H1 (cell line): ENCODE measurements at regions not wholly inside any gene's neighbourhood (a gene's known extent, or its start where the extent isn't known, plus 50 kb on each side); places are given as distances from the start of the nearest gene placed in this dataset.

ENCODE experiments used
- CEBPB ChIP-seq: IDR thresholded peaks from 2 replicates; pipeline ENCODE4 v1.6.1; 2012; ENCODE audit warnings: low read depth, low read length
- CREB1 ChIP-seq: IDR thresholded peaks from 2 replicates; pipeline ENCODE4 v1.6.1; 2012; ENCODE audit warnings: inconsistent platforms
- EGR1 ChIP-seq: IDR thresholded peaks from 2 replicates; pipeline ENCODE4 v1.6.1; 2011; ENCODE audit warnings: low read depth, low read length, borderline replicate concordance
- EZH2 ChIP-seq: fragments of 200-600 bp; sonication (generic); IDR thresholded peaks from 2 replicates; pipeline ENCODE4 v1.7.1; 2012; ENCODE audit warnings: low read depth, mild to moderate bottlenecking, moderate library complexity, low read length, inconsistent platforms; ENCODE audit not compliant: severe bottlenecking
- HDAC2 ChIP-seq, 2 experiments: fragments of 300-600 bp in 1 of 2; sonication (generic) in 1 of 2; IDR thresholded peaks; 2 replicates each; pipeline ENCODE4 v1.6.1; 2011 to 2012; ENCODE audit warnings: low read depth in 2 of 2, low read length in 2 of 2, mild to moderate bottlenecking in 2 of 2, moderate library complexity in 2 of 2, borderline replicate concordance in 1 of 2, inconsistent platforms in 1 of 2
- POLR2A ChIP-seq, 2 experiments: IDR thresholded peaks; 1 replicate in 1 of 2; 2 replicates in 1 of 2; pipeline ENCODE4 v1.6.1; 2011; ENCODE audit warnings: low read depth in 2 of 2, low read length in 2 of 2, mild to moderate bottlenecking in 2 of 2; ENCODE audit errors: control extremely low read depth in 1 of 2
- POLR2AphosphoS5 ChIP-seq: IDR thresholded peaks from 2 replicates; pipeline ENCODE4 v1.6.1; 2011; ENCODE audit warnings: low read depth, low read length
- SIN3A ChIP-seq, 2 experiments: IDR thresholded peaks in 1 of 2; conservative IDR thresholded peaks in 1 of 2; 2 replicates each; pipeline ENCODE4 v1.6.1; 2011 to 2012; ENCODE audit warnings: low read length in 2 of 2, improper control_type of control experiment in 1 of 2, low read depth in 1 of 2, mild to moderate bottlenecking in 1 of 2
- TEAD4 ChIP-seq: IDR thresholded peaks from 2 replicates; pipeline ENCODE4 v1.6.1; 2012; ENCODE audit warnings: low read depth, low read length, inconsistent platforms, mixed read lengths
- YY1 ChIP-seq: IDR thresholded peaks from 2 replicates; pipeline ENCODE4 v1.6.1; 2011; ENCODE audit warnings: low read depth, mild to moderate bottlenecking, low read length
- ZNF274 ChIP-seq: IDR thresholded peaks from 2 replicates; pipeline ENCODE4 v1.7.0; 2012; ENCODE audit warnings: low read length, borderline replicate concordance; ENCODE audit errors: extremely low read depth
- TF ChIP-seq, protein P1 (sequence below), 3 experiments: IDR thresholded peaks; 1 replicate in 2 of 3; 2 replicates in 1 of 3; pipeline versions ENCODE4 v1.5.1 to v1.6.1; 2011; ENCODE audit warnings: low read length in 3 of 3, mild to moderate bottlenecking in 3 of 3, inconsistent platforms in 2 of 3, low read depth in 1 of 3, moderate library complexity in 1 of 3; ENCODE audit not compliant: insufficient read depth in 1 of 3; ENCODE audit errors: control extremely low read depth in 1 of 3
- TF ChIP-seq, protein P2 (sequence below): IDR thresholded peaks from 2 replicates; pipeline ENCODE4 v1.6.1; 2012; ENCODE audit warnings: inconsistent platforms
- TF ChIP-seq, protein P3 (sequence below): IDR thresholded peaks from 2 replicates; pipeline ENCODE4 v1.6.1; 2012; ENCODE audit warnings: low read length, inconsistent platforms

DNA sequence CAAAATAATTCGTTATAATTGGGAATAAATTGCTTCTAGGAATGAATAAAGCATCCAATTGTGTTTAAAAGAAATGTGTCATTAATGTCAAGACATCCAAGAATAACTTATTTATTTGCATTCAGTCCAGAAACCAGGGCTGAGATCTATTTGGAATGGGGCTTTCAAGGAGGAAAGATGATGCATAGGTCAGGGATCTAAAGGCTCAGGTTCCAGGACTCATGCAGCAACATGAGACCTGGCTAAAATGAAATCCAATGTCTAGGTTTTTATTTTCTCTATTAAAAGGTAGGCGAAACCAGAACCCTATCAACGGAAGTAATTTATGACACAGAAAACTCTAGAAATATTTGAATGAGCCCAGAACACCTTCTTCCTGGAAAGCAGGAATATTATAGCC is 376.8 kb downstream of the SEC16B start:
- TF ChIP-seq, protein P1, sequence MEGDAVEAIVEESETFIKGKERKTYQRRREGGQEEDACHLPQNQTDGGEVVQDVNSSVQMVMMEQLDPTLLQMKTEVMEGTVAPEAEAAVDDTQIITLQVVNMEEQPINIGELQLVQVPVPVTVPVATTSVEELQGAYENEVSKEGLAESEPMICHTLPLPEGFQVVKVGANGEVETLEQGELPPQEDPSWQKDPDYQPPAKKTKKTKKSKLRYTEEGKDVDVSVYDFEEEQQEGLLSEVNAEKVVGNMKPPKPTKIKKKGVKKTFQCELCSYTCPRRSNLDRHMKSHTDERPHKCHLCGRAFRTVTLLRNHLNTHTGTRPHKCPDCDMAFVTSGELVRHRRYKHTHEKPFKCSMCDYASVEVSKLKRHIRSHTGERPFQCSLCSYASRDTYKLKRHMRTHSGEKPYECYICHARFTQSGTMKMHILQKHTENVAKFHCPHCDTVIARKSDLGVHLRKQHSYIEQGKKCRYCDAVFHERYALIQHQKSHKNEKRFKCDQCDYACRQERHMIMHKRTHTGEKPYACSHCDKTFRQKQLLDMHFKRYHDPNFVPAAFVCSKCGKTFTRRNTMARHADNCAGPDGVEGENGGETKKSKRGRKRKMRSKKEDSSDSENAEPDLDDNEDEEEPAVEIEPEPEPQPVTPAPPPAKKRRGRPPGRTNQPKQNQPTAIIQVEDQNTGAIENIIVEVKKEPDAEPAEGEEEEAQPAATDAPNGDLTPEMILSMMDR (IDR thresholded peaks at IDR 0.05; ENCODE audit: control extremely low read depth in 1 of 3, insufficient read depth in 1 of 3, low read depth in 1 of 3, low read length in 3 of 3) = no peak
- TF ChIP-seq ZNF274 (no peak), POLR2A (IDR thresholded peaks at IDR 0.05; ENCODE audit: control extremely low read depth in 1 of 2, low read depth in 2 of 2, low read length in 2 of 2) (no peak), TEAD4 (no peak), EZH2 (no peak), SIN3A (conservative IDR thresholded peaks at IDR 0.05 in 1 of 2, IDR thresholded peaks at IDR 0.05 in 1 of 2; ENCODE audit: low read depth in 1 of 2, low read length in 2 of 2) (no peak), YY1 (no peak), HDAC2 (IDR thresholded peaks at IDR 0.05; ENCODE audit: borderline replicate concordance in 1 of 2, low read depth in 2 of 2, low read length in 2 of 2) (no peak), CREB1 (no peak), POLR2AphosphoS5 (no peak), CEBPB (no peak), EGR1 (no peak)
- TF ChIP-seq, protein P2, sequence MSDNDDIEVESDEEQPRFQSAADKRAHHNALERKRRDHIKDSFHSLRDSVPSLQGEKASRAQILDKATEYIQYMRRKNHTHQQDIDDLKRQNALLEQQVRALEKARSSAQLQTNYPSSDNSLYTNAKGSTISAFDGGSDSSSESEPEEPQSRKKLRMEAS = no peak
- TF ChIP-seq, protein P3, sequence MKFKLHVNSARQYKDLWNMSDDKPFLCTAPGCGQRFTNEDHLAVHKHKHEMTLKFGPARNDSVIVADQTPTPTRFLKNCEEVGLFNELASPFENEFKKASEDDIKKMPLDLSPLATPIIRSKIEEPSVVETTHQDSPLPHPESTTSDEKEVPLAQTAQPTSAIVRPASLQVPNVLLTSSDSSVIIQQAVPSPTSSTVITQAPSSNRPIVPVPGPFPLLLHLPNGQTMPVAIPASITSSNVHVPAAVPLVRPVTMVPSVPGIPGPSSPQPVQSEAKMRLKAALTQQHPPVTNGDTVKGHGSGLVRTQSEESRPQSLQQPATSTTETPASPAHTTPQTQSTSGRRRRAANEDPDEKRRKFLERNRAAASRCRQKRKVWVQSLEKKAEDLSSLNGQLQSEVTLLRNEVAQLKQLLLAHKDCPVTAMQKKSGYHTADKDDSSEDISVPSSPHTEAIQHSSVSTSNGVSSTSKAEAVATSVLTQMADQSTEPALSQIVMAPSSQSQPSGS = no peak
